Adrenal gland (tissue), 9 donors: ENCODE measurements at regions not wholly inside any gene's neighbourhood (a gene's known extent, or its start where the extent isn't known, plus 50 kb on each side); places are given as distances from the start of the nearest gene placed in this dataset.
"Not testable (repeated sequence)": the region's sequence is repeated elsewhere in the genome, so short reads cannot be mapped to it uniquely, and the experiment has no call there.

ENCODE experiments used
- DNase-seq, 7 donors: peaks; one replicate each; pipeline ENCODE4 v3.0.0-alpha.2; 2019 to 2020
- H3K27ac ChIP-seq, 5 donors: fragments of 200-600 bp; sonication (generic) in 4 of 5; 1 replicate in 3 of 5; 2 replicates in 2 of 5; pipeline versions ENCODE4 v1.5.1 to v1.8.0; 2016 to 2020; ENCODE audit warnings: mild to moderate bottlenecking in 1 of 5
- H3K27me3 ChIP-seq: fragments of 200-600 bp; 2 replicates; pipeline ENCODE4 v1.8.0; 2021
- H3K36me3 ChIP-seq, 2 donors: fragments of 200-600 bp; replicated peaks in 1 of 2; 1 replicate in 1 of 2; 2 replicates in 1 of 2; pipeline versions ENCODE4 v1.5.1 to v1.8.0; 2018 to 2022
- H3K4me1 ChIP-seq, 2 donors: fragments of 200-600 bp; replicated peaks in 1 of 2; 1 replicate in 1 of 2; 2 replicates in 1 of 2; pipeline versions ENCODE4 v1.5.1 to v1.8.0; 2018 to 2021
- H3K4me3 ChIP-seq, 4 donors: fragments of 200-600 bp; sonication (generic) in 3 of 4; one replicate each; pipeline ENCODE4 v1.5.1; 2016 to 2018
- H3K9me3 ChIP-seq, 3 donors: fragments of 200-600 bp; sonication (generic) in 1 of 3; replicated peaks in 1 of 3; 1 replicate in 2 of 3; 2 replicates in 1 of 3; pipeline versions ENCODE4 v1.5.1 to v1.8.0; 2016 to 2021
- POLR2A ChIP-seq, 2 donors: fragments of 450-650 bp; IDR thresholded peaks; one replicate each; pipeline ENCODE4 v1.6.1; 2017; ENCODE audit warnings: antibody characterized with exemption in 2 of 2, mild to moderate bottlenecking in 2 of 2, moderate library complexity in 1 of 2
- WGBS, 4 donors: extraction: QIAGEN DNeasy Blood & Tissue Kit in 2 of 4; methylation state at CpG; one replicate each; pipeline versions ENCODE4 v1.1.5 to v1.1.7; 2013 to 2017; 5-methylcytosine and 5-hydroxymethylcytosine counted together
- intact Hi-C, 2 donors: fragments of 100-400 bp; cut with DNase I; formaldehyde crosslinking; loops; one replicate each; pipeline versions ENCODE4 v1.14.1 to v1.15.0; 2022 to 2023
- TF ChIP-seq, protein P1 (sequence below), 6 experiments: fragments of 450-650 bp in 4 of 6; fragments of 200-600 bp in 2 of 6; sonication (generic) in 1 of 6; IDR thresholded peaks; 1 replicate in 5 of 6; 2 replicates in 1 of 6; pipeline versions ENCODE4 v1.5.1 to v1.8.0; 2016 to 2021; ENCODE audit warnings: antibody characterized with exemption in 6 of 6, mild to moderate bottlenecking in 2 of 6, moderate library complexity in 1 of 6
- donor health status: healthy with polysubstance abuse.
- donor health status: Bipolar disorder and iron deficiency.
- donor health status: DM: yes; HTN: yes; CAD: no.
- donor health status: DM: no; HTN: no; CAD: no.
- donor health status: DM: no; HTN: no; CAD: no.

DNA sequence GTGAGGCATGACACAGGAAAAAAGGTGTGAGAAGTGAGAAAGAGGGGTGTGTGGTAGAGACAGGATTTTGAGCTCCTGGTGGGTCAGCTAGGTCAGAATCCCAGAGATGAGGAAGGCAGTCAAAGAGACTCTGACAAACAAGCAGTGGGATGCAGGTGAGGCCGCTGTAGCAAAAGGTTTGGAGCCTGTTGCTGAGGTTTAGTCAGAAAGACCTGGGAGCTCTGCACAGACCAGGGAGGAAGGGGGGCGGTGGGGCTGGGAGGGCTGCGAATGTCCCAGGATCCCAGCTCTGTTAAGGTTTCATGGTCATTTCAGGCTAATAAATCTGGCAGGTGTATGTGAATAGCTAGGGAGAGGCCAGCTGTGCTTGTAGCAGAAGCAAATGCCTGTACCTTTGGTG, 373.9 kb upstream of the SYNCRIP start:
- Histone ChIP-seq H3K9me3 (no peaks in the 10 kb centered on the region), H3K4me1 (no peaks in the 10 kb centered on the region), H3K27ac (no peak overlapping the region), H3K4me3 (no peak overlapping the region), H3K27me3 (no peaks in the 10 kb centered on the region), H3K36me3 (no peaks in the 10 kb centered on the region)
- 78 to 86% (median 81%) methylated on average over 3 of the region's 3 CpGs for WGBS, 4 donors
- intact Hi-C loops = no loop called here
- DNase-seq = no peak
- TF ChIP-seq POLR2A (IDR thresholded peaks at IDR 0.05) = no peak
- TF ChIP-seq, protein P1, sequence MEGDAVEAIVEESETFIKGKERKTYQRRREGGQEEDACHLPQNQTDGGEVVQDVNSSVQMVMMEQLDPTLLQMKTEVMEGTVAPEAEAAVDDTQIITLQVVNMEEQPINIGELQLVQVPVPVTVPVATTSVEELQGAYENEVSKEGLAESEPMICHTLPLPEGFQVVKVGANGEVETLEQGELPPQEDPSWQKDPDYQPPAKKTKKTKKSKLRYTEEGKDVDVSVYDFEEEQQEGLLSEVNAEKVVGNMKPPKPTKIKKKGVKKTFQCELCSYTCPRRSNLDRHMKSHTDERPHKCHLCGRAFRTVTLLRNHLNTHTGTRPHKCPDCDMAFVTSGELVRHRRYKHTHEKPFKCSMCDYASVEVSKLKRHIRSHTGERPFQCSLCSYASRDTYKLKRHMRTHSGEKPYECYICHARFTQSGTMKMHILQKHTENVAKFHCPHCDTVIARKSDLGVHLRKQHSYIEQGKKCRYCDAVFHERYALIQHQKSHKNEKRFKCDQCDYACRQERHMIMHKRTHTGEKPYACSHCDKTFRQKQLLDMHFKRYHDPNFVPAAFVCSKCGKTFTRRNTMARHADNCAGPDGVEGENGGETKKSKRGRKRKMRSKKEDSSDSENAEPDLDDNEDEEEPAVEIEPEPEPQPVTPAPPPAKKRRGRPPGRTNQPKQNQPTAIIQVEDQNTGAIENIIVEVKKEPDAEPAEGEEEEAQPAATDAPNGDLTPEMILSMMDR (IDR thresholded peaks at IDR 0.05) = no peak

DNA sequence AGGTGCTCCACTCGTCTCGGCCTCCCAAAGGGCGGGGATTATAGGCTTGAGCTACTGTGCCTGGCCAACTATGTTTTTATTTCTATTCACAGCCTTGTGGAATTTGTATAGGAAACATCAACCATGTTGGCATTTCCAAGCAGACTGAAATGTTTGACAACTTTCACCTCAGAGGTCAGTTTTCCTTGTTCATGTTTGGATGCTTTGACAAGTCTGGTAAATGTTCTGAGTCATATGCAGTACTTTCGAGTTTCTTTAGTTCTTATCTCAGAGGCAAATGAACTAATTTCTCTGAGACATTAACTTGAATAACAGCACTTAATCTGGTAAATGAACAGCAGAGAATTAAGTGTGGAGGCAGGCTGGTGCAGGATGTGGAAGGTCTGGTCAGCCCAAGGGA, 373.4 kb upstream of the SYNCRIP start:
- WGBS, 4 donors = 74 to 77% (median 76%) methylated on average over 4 of the region's 4 CpGs

DNA sequence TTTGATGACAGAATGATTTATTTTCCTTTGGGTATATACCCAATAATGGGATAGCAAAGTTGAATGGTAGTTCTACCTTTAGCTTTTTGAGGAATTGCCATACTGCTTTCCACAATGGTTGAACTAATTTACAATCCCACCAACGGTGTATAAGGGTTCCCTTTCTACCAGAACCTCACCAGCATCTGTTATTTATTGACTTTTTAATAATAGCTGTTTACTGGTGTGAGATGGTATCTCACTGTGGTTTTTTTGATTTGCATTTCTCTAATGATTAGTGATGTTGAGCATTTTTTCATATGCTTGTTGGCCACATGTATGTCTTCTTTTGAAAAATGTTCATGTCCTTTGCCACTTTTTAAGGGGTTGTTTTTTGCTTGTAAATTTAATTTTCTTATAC, 370.3 kb upstream of the SYNCRIP start:
- H3K27ac ChIP-seq, H3K36me3 ChIP-seq, H3K4me3 ChIP-seq, H3K9me3 ChIP-seq, H3K4me1 ChIP-seq, DNase-seq, H3K27me3 ChIP-seq, intact Hi-C loops: not testable (repeated sequence)
- 70 to 87% (median 79%) methylated on average over 1 of the region's 1 CpG for WGBS, 4 donors

More for the DNA sequence above, 373.4 kb upstream of the SYNCRIP start:
- TF ChIP-seq, protein P1 (IDR thresholded peaks at IDR 0.05) = no peak
- TF ChIP-seq POLR2A (IDR thresholded peaks at IDR 0.05) = no peak
- Histone ChIP-seq H3K27ac (no peak overlapping the region), H3K9me3 (no peaks in the 10 kb centered on the region), H3K4me1 (no peaks in the 10 kb centered on the region), H3K36me3 (no peaks in the 10 kb centered on the region), H3K27me3 (no peaks in the 10 kb centered on the region), H3K4me3 (no peak overlapping the region)
- no peak for DNase-seq
- intact Hi-C loops = no loop called here

DNA sequence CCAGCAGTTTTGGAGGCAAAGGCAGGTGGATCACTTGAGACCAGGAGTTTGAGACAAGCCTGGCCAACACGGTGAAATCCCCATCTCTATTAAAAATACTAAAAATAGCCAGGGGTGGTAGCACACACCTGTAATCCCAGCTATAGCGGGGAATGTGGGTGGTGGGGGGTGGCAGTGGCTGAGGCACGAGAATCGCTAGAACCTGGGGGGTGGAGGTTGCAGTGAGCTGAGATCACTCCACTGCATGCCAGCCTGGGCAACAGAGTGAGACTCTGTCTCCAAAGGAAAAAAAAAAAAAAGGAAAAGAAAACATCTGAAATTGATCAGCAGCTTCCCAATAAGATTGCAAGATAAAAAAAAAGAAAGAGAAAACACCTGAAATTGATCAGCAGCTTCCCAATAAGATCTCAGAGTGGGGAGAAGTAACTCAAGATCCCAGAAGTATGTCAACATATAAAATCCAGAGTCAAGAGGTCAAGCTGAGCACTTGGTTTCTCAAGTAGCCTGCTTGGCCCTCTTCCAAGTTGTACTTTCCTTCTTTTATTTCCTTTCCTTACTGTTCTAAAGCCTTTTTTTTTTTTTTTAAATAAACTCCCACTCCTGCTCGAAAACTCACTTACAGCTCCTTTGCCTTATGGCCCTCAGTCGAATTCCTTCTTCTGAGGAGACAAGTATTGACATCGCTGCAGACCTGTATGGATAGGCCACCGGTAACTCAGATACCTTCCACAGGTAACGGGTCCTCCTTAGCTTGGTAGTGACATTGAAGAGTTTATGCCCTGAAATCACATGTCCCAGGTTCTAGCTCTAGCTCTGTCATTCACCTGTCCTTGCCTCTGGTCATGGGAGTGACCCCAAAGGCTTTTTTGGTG, 368.5 kb upstream of the SYNCRIP start:
- DNase-seq = no peak
- 85 to 89% (median 88%) methylated on average over 9 of the region's 9 CpGs for WGBS, 4 donors
- intact Hi-C loops = no loop called here

More for the DNA sequence above, 368.5 kb upstream of the SYNCRIP start:
- Histone ChIP-seq H3K9me3 (no peaks in the 10 kb centered on the region), H3K4me1 (no peaks in the 10 kb centered on the region), H3K4me3 (no peak overlapping the region), H3K27ac (no peak overlapping the region), H3K27me3 (no peaks in the 10 kb centered on the region), H3K36me3 (no peaks in the 10 kb centered on the region)
- TF ChIP-seq, protein P1 (IDR thresholded peaks at IDR 0.05) = no peak
- no peak for TF ChIP-seq POLR2A (IDR thresholded peaks at IDR 0.05)
